ENCODE measurements at regions not wholly inside any gene's neighbourhood (a gene's known extent, or its start where the extent isn't known, plus 50 kb on each side); places are given as distances from the start of the nearest gene placed in this dataset.

- TF ChIP-seq CTCF (IDR thresholded peaks at IDR 0.05) (no peak), ZFX (IDR thresholded peaks at IDR 0.05; ENCODE audit: borderline replicate concordance) (no peak)
Observed at GRCh38 chr4:3823496-3824341, 57.5 kb downstream of the ADRA2C start.

Data from 22Rv1 (cell line).